GM12892 (cell line): ENCODE measurements at regions not wholly inside any gene's neighbourhood (a gene's known extent, or its start where the extent isn't known, plus 50 kb on each side); places are given as distances from the start of the nearest gene placed in this dataset.

Experiments
- DNase-seq: peaks from one replicate; pipeline ENCODE4 v3.0.0; 2011; ENCODE audit not compliant: insufficient read length
- FAIRE-seq: peaks from 2 replicates; lab custom pipeline; 2011; peaks lifted over from hg19 to GRCh38; lab: Jason Lieb, UNC
- POLR2A ChIP-seq: IDR thresholded peaks from 2 replicates; pipeline ENCODE4 v1.6.1; 2011; ENCODE audit warnings: low read depth, low read length, control low read depth
- POLR2AphosphoS5 ChIP-seq: IDR thresholded peaks from 2 replicates; pipeline ENCODE4 v1.6.1; 2011; ENCODE audit warnings: low read depth, low read length, control low read depth
- TAF1 ChIP-seq: IDR thresholded peaks from 2 replicates; pipeline ENCODE4 v1.6.1; 2011; ENCODE audit warnings: low read depth, mild to moderate bottlenecking, control low read depth, low read length, borderline replicate concordance

DNA sequence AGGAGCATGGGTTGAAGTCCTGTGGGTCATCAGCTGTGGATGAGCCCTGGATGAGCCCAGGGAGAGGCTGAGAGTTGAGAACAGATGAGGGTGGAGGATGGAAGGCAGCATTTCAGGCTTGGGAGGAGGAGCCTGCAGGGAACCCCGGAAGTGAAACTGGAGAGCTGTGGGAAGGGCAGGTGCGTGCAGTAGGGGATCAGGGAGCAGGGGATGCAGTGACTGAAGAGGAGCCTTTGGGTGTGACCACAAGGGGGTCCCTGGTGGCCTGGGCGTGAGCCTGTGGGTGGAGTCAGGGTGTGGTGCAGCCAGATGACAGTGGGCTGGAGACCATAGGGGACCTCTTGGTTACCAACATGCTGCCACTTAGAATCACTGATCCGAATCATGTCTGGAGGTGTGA is 115.5 kb downstream of the PAPOLA start:
- FAIRE-seq (no peak), DNase-seq (no peak)
- TF ChIP-seq POLR2AphosphoS5 (no peak), POLR2A (no peak), TAF1 (no peak)

DNA sequence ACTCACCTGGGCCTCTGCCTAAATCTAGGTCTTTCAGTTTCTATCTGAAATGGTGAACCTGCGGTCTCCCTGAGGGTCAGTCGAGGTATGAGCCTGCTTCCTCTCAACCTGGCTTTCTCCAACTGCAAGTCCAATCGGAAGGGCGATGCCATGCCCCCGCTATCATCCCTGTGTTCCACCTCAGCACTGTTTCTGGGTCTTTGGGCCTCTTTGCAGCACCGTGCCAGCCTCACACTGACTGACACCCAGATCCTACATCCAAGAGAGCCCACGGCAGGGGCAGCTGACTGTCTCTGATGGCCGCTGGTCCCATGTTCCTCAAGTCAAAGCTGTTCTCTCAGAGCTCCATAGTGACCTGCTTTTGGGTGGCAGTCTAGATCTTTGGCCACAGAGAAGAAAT is 120.7 kb downstream of the PAPOLA start:
- DNase-seq (no peak), FAIRE-seq (no peak)
- TF ChIP-seq TAF1 = no peak
- no peak for TF ChIP-seq POLR2A
- no peak for TF ChIP-seq POLR2AphosphoS5

GRCh38 chr14:96623676-96624484 is 121.7 kb downstream of the PAPOLA start:
- DNase-seq (no peak), FAIRE-seq (no peak)
- TF ChIP-seq POLR2A (no peak), POLR2AphosphoS5 (no peak), TAF1 (no peak)

DNA sequence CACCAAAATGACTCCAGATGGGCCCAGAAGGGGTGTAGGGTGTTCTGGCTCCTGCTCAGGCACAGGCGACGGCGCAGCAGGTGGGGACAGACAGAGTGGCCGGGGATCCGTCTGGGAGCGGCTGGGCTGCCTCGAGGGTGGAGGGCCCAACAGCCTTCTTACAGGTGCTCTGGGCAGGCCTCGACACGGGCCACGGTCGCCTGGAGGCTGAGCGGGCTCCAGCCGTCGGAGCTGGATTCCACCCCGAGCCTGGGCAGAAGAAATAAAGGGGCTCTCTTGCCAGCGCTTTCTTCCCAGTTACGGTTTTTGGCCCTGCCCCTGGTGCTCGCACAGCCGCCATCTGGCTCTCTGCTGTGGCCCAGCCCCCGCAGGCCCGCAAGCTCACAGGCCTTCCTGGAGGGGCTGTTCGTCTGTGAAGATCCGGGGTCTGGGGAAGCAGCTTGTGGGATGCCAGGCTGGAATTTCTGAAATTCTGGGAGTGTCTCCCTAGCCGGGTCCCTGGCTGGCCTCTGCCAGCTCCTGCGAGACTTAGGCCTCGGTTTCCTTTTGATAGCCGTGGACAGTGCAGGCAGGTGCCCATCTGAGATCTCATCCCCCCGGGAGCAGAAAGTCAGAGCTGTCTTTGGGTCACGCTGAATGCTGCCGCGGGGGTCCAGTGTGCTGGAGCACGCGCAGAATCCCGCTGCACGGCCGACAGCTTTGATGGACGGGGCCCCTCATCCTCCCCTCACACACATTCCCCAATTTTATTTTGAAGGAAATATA is 122.7 kb downstream of the PAPOLA start:
- no peak for DNase-seq
- TF ChIP-seq TAF1 = no peak
- TF ChIP-seq POLR2A = no peak
- no peak for TF ChIP-seq POLR2AphosphoS5
- FAIRE-seq = no peak

- no peak for FAIRE-seq
- no peak for DNase-seq
- TF ChIP-seq TAF1 = no peak
- TF ChIP-seq POLR2A = no peak
- no peak for TF ChIP-seq POLR2AphosphoS5
Measured at GRCh38 chr14:96625426-96625985, 123.3 kb downstream of the PAPOLA start.

GRCh38 chr14:96626121-96626768 is 124.1 kb downstream of the PAPOLA start:
- FAIRE-seq = no peak
- TF ChIP-seq POLR2AphosphoS5 (no peak), TAF1 (no peak), POLR2A (no peak)

DNA sequence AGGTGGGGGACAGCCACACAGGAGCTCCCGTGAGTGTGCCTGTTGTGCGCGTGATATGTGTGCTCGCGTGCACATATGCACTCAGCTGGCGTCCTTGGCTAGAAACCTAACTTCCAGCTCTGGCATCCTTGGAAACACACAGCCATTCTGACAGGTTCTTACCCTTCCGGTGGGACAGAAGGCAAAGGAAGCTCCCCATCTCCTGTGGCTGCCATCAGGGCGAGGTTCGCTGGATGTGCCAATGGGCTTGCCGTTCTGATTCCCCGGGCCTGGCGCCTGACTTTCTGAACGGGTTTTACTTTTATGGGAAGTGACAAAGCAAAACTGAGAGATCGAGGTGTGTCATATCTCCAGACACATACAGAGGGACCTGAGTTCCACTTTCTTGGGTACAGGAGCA is 124.7 kb downstream of the PAPOLA start:
- TF ChIP-seq TAF1 (no peak), POLR2A (no peak), POLR2AphosphoS5 (no peak)
- DNase-seq (no peak), FAIRE-seq (no peak)

More at GRCh38 chr14:96626121-96626768, 124.1 kb downstream of the PAPOLA start:
- DNase-seq = no peak

DNA sequence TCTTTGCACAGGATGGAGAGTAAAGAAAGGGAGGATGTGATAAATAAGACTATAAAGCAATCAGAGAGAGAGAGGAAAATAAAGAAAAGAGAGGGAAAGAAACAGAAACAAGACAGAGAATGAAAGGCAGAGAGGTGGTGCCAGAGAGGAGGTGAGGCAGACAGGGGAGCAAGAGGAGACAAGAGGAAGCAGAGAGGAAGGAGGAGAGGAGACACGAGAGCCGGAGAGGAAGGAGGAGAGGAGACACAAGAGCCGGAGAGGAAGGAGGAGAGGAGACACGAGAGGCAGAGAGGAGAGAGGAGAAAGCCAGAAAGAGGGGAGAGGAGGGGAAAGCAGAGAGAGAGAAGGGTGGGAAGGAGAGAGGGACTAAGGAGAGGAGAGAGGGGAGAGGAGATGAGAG is 125.2 kb downstream of the PAPOLA start:
- TF ChIP-seq TAF1 (no peak), POLR2A (no peak), POLR2AphosphoS5 (no peak)
- DNase-seq = no peak
- FAIRE-seq = no peak

DNA sequence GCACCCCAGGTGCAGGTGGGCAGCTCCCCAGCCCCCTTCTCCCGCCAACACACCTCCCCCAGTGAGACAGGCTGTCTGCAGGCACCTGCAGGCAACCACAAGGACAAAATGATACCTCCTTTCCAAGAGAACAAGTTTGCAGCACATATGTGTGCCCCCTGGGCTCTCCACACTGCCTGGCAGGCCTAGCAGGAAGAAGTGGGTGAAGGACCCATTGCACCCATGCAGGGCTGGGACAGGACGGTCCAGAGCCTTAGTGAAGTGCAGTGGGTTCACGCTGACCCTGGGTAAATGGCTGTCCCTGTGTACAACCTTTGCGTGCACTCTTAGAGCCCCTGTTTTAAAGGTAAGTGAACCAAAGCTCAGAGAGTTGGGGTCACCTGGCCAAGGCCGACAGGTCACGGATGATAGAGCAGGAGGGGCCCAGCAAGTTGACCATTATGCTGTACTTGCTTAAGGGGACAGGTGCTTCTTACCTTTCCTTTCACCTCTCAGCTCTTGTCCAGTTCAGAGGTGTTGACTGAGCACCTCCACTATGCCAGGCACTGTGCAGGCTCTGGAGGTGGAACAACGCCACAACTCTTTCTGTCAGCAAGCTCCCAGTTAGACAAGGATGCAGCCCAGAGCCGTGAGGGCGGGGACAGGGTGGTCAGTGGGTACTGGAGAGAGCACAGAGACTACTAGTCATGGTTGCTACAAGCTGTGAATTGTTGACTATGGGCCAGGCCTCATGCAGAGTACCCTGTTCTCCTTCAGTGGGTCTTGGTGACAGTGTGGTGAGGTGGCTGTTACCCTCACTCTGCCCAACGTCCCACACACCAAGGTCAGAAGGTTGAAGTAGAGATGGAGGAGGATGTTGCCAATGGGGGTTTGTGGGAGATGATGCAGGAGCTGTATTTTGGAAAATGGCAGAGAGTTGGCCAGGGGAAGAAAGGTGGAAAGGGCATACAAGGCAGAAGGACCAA is 125.9 kb downstream of the PAPOLA start:
- no peak for DNase-seq
- FAIRE-seq = no peak
- TF ChIP-seq POLR2AphosphoS5 = no peak
- no peak for TF ChIP-seq POLR2A
- TF ChIP-seq TAF1 = no peak

- no peak for FAIRE-seq
- no peak for DNase-seq
- TF ChIP-seq POLR2A (no peak), TAF1 (no peak), POLR2AphosphoS5 (no peak)
Measured at GRCh38 chr14:96629082-96629481, 126.9 kb downstream of the PAPOLA start.
